Limb (tissue), 2 donors: ENCODE measurements at regions not wholly inside any gene's neighbourhood (a gene's known extent, or its start where the extent isn't known, plus 50 kb on each side); places are given as distances from the start of the nearest gene placed in this dataset.
"Not testable (repeated sequence)": the region's sequence is repeated elsewhere in the genome, so short reads cannot be mapped to it uniquely, and the experiment has no call there.

ENCODE experiments used
- DNase-seq, 2 donors: peaks; one replicate each; pipeline ENCODE4 v3.0.0-alpha.2; 2016; ENCODE audit errors: extremely low spot score in 2 of 2

- not testable (repeated sequence) for DNase-seq
Observed at GRCh38 chr13:109979676-109980075, 193.3 kb upstream of the IRS2 start.

- no peak for DNase-seq
Observed at GRCh38 chr13:109979228-109979627, 192.8 kb upstream of the IRS2 start.

GRCh38 chr13:109977212-109977968 is 191.0 kb upstream of the IRS2 start:
- DNase-seq: no peak

- no peak for DNase-seq
Observed at GRCh38 chr13:109976206-109976997, 190.0 kb upstream of the IRS2 start.

- DNase-seq: no peak
Observed at GRCh38 chr13:109974354-109974753, 188.0 kb upstream of the IRS2 start.

- no peak for DNase-seq
Observed at GRCh38 chr13:109973279-109973678, 186.9 kb upstream of the IRS2 start.

- DNase-seq: no peak
Observed at GRCh38 chr13:109971456-109972090, 185.2 kb upstream of the IRS2 start.

- DNase-seq: no peak
Observed at GRCh38 chr13:109971006-109971405, 184.6 kb upstream of the IRS2 start.

GRCh38 chr13:109968876-109969577 is 182.6 kb upstream of the IRS2 start:
- DNase-seq: no peak

- DNase-seq: no peak
Observed at GRCh38 chr13:109963960-109964563, 177.7 kb upstream of the IRS2 start.

- no peak for DNase-seq
Observed at GRCh38 chr13:109963384-109963783, 177.0 kb upstream of the IRS2 start.

GRCh38 chr13:109959903-109960302 is 173.5 kb upstream of the IRS2 start:
- no peak for DNase-seq

- no peak for DNase-seq
Observed at GRCh38 chr13:109957875-109958274, 171.5 kb upstream of the IRS2 start.

GRCh38 chr13:109955598-109955997 is 169.2 kb upstream of the IRS2 start:
- DNase-seq: no peak

GRCh38 chr13:109954441-109954840 is 168.1 kb upstream of the IRS2 start:
- DNase-seq: no peak

- no peak for DNase-seq
Observed at GRCh38 chr13:109951491-109951890, 165.1 kb upstream of the IRS2 start.

GRCh38 chr13:109949397-109949796 is 163.0 kb upstream of the IRS2 start:
- no peak for DNase-seq

GRCh38 chr13:109947006-109947405 is 160.6 kb upstream of the IRS2 start:
- DNase-seq: no peak

GRCh38 chr13:109945206-109945960 is 159.0 kb upstream of the IRS2 start:
- DNase-seq: no peak

GRCh38 chr13:109941951-109942350 is 155.6 kb upstream of the IRS2 start:
- no peak for DNase-seq

GRCh38 chr13:109941221-109941620 is 154.8 kb upstream of the IRS2 start:
- no peak for DNase-seq
